DOHH2 (cell line): ENCODE measurements at regions not wholly inside any gene's neighbourhood (a gene's known extent, or its start where the extent isn't known, plus 50 kb on each side); places are given as distances from the start of the nearest gene placed in this dataset.

Experiments used
- CTCF ChIP-seq: fragments of 200-600 bp; sonication (generic); IDR thresholded peaks from one replicate; pipeline ENCODE4 v1.5.1; 2014; ENCODE audit warnings: antibody characterized with exemption, mild to moderate bottlenecking, low read depth, low read length; ENCODE audit not compliant: poor library complexity, severe bottlenecking
- EZH2phosphoT487 ChIP-seq: fragments of 200-600 bp; sonication (generic); IDR thresholded peaks from 2 replicates; pipeline ENCODE4 v1.6.1; 2017; ENCODE audit warnings: borderline replicate concordance, mild to moderate bottlenecking, antibody characterized with exemption, low read length, moderate library complexity, mixed read lengths

GRCh38 chr5:166377756-166378155, 1913.7 kb upstream of the WWC1 start:
- TF ChIP-seq CTCF (no peak), EZH2phosphoT487 (no peak)
